ENCODE measurements at regions not wholly inside any gene's neighbourhood (a gene's known extent, or its start where the extent isn't known, plus 50 kb on each side); places are given as distances from the start of the nearest gene placed in this dataset.
A peak's percentile ranks its signal among the peaks of the same experiment; 100 is the strongest.

DNA sequence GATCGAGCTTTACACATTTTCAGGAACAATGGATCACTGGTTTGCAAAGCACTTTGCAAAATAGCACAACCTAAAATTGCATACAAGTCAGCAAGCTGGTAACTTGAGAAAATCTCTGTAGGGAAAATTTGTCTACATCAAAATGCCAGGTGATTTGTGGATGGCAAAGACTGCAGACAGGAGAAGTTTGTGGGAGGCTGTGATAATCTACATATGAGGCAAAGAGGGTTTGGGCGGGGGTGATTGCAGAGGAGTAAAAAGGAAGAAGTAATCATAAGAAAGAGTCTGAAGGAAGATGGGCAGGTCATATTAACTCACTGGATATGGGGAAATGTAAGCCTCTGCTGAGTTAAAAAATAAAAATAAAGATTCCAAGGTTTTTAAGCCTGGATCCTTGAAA lies 166.3 kb upstream of the STXBP5 start:
- no peak for DNase-seq

DNA sequence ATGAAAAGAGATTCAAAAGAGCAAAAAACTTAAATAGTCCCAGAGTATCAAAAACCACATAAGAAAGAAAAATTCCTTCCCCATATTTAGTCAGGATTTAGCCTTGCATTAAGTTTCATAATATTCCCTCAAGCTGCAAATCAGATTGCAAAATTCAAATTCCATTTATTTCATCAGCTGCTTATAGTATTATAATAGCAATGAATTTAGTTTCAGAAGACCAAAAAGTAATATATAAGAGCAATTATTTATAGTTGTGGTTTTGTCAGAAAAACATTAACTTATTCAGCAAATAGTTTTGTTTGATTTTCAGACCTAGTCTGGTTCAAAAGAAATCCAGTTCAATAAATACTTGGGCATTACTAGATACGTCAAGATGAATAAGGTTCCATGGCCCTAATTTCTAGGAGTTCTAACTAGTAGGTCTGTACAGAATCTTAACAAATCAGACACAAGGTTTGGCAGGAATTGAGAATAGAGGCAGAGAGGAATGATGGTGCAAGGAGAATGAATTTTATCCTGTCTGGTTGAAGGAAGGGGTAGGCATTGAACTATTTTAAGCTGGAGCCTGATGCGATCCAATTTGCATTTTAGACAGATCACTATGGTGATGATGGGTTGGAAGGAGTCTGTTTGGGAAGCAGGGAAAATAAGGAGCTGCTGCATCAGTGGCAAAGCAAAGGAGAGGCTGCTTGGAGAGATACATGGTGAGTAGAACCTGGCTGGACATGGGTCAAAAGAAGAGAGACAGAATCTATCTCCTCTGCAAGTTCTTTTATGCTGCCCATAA lies 163.9 kb upstream of the STXBP5 start:
- peak; percentile 91 for DNase-seq

DNA sequence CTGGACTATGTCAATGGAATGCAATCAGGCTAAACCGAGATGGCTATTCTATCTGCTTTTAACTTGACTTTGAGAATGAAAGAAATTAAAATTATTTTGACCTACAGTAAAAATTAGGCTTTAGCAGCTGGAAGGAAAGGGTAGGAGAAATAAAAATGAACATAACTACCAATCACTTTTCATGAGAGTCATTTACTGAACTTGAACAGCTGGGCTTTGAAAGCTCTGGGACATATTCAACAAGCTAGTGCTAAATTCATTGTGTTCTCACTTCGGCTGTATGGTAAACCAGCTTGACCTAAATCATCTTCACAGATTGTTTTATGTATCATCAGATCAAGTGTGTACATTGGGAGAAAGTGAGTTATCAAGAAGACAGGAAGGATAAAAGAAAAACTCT lies 161.5 kb upstream of the STXBP5 start:
- no peak for DNase-seq

DNA sequence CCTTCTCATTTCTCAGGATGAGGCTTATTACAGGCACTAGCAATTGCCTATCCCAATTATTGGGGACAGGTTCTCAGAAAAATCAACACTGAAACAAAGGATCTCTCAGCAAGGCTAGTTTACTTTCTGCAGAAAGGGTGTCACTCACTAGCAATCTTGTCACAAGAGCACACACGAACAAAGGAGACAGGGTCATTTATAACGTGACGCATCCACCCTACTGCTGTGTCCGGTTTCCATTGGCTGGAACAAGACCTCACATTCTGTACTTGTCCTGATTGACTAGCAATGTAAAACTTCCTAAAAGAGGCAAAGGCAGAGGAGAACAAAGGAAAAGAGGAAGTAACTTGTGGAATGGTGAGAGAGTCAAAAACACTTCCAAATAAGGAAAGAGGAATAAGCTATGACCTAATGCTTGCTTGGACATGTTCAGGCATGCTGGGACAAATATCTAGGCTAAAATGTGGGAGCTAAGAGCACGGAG lies 160.2 kb upstream of the STXBP5 start:
- peak; percentile 27 for DNase-seq

DNA sequence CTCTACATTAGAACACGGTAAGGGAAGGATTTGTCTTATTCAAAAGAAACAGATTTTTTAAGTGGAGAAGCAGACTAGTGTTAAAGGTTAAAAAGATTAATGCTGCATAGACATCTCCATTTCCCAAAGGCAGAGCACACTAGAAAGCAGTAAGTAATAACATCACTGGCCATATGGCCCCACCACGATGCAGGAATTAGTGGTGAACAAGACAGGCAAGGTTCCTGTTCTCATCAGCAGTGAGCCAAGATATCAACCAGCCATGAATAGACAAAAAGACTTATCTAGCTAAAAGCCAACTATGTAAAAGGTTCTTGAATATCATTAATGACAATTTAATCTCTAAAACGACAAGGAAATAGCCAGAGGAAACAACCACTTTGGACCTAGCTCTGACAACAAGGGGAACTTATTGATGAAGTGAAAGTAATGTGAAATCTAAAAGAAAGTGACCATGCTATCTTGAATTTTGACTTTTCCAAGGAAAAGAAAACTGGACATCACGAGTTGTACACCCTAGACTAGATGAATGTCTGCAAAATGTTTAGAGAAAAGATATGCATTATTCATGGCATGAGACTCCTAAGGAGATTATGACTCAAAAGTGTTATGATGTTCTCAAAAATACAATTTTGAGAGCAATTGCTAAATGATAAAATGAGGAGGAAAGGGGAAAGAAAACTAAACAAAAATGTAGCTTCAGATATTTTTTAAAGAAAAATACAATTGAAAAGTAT lies 157.9 kb upstream of the STXBP5 start:
- DNase-seq: peak; percentile 5

DNA sequence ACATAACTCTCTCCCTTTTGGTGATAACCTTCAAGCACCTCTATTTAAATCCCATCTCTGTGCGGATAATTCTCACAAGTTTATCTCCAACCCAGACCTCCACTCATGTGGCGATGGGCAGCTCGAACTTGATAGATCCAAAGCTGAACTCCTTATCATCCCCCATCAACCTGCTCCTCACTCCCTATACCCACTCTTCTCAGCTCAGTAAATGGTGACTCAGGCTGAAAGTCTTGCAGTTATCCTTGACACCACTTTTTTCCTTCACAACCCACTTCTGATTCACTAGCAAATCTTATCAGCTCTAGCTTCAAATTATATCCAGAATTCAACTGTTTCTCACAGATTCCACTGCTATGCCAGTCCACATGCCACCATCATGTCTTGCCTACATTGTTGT lies 155.3 kb upstream of the STXBP5 start:
- no peak for DNase-seq

DNA sequence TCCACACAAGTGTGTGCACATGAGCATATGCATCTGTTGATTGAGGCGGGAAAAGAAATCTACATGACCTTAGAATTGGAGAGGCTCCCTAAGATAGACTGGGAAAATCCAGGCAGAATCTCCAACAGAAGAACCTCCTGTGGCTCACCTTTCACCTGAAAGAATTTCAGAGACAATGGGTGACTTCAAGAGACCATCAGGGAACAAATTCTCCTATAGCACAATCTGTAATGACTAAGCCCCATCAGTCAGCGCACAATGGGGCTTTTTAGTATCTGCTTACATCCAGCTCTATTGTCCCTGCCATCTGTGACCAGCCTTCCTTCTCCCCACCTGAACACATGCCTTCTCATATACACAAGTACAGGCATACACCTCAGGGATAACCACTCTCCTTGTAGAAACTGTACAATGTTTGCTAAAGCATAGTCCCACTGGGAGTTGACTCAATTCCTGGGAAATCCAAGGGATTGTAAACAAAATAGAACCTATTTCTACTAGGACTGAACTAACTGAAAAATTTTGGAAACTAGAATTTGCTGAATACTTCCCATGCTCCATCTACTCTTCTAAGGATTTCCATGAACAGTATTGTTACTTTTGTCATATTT lies 150.8 kb upstream of the STXBP5 start:
- DNase-seq: no peak

DNA sequence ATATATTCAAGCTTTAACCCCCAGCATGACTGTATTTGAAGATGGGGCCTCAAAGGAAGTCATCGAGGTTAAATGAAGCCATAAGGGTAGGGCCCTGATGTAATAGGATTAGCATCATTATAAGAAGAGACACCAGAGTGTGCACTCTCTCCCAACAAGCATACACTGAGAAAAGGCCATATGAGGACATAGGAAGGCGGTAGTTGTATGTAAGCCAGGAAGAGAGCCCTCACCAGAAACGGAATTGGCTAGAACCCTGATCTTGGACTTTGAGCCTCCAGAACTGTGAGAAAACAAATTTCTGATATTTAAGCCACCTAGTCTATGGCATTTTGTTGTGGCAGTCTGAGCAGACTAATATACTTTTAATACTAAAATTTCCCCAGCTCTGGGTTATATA lies 150.1 kb upstream of the STXBP5 start:
- no peak for DNase-seq

DNA sequence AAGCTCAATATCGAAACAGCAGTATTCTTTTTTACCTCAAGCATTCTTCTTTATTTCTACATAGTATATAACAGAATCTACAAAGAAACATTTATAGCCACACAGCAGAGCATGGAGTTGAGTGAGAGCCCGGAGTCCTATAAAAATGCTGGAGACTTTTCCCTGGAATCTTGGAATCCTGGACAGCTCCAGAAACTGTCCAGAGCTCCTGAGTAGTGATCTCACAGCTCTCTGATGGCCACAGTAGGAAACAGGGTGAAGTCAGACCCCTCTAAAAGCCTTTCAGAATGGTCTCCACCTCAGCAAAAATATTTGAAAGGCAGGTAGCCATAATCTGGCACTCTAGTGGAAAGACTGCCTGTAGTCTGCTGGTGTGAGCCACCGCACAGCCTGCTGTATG lies 149.3 kb upstream of the STXBP5 start:
- DNase-seq: no peak

DNA sequence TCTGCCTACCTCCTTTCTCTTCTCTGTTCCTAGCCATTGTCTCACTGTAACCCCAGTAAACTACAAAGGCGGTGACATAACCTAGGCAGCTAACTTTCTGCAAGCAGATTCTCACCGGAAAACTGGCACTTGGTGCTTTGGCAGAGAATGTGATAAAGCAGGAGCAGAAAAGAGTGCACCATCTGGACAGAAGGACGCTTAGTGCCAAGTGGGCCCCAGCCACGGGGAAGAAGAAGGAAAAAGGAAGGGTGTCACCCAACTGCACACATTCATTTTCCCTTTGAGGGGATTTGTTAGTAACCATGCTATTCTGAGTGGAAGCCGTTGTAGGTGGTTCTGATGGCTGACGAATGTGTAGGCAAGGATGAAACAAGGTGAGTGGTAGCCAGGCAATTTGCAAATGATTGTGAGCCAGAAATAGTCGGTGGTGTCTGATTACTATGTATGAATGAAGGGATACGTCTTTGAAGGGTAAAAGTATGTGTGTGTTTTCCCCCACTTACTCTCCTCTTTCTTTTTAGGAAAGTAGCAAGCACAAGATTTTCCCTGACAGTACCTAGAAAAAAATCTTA lies 148.3 kb upstream of the STXBP5 start:
- no peak for DNase-seq

DNA sequence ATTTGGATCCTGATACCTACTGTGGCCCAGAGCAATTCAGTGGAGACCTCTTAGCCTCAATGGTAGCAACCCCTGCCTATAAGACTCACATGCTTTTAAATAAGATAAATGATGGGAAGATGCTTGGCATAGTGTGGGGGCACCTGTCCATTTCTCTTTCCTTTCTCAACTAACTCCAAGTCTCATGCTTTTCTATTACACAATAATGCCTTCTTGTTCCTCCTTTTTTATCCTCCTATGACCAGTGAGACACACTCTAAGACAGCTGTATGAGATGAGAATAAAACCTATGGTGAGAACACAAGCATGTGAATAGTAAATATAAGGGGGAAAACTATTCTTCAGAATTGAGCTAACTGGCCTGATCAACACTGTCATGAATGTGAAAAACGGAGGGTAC lies 147.0 kb upstream of the STXBP5 start:
- no peak for DNase-seq

DNA sequence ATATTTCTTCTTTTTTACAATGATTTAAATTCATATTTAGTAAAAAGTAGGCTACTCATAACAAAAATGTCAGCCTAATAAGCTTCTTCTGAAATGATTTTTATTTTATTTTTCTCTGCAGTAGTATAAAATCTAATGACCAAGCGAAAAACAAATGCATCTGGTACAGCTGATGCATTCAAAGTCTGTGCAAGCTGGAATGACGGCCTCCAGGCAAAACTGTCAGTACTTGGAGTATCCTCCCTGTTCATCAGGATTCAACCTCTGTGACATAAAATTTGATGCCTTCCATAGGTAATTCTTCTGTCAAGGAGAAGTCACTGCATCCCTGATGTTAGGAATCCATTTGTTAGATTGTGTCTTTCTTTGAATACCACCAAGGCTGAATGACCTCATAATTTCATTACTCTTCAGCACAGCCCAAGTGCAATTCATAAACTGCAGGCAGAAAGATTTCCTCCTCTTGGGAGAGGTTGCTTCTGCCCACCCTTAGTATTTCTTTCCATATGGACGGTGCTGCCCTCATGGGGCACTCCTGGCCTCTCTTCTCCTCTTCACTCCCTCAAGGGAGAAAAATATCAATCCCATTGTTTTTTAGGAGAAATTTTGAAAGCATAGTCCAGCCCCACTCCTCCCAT lies 146.4 kb upstream of the STXBP5 start:
- DNase-seq: no peak

DNA sequence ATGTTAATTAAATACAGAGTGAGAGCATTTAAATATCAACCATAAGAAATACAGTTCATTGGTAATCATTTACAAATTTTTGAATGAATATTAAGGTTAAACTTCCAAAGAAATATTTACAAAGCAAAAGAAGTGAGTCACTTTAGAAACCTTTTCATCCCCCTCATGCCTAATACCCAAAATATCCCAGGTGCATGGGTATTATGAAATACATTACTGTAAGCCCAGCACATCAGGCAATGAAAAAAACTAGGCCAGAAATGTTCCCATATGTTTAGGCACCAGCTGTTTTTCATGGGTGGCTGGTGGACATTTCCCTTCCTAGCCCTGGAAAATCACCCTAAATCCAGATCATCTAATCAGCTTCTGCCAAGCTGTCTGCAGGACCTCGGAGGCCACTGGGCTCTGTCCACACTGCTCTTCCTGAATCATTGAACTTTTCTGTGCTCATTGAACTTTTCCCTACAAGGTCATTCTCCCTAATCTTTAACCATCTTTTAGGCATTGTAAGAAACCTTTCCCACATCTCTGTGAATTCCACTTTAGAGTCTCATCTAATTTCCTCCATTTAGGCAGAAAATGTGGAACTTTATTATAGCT lies 145.3 kb upstream of the STXBP5 start:
- DNase-seq: no peak

DNA sequence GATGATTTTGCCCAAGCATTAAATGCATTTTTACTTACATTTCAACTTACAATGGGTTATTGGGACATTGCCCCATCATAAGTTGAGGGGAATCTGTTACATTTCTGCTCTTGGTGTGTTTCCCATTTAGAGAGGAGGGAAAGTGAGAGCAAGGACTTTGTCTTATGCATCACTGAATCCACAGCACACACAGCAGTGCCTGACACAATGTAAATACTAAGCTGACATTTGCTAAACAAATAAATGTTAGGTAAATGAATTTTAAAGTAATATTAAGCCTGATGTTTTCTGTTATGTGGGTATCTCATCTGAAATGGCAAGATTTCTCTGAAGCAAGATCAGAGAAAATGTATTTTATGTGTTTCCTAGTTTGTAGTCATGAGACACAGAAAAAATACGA lies 143.6 kb upstream of the STXBP5 start:
- no peak for DNase-seq

DNA sequence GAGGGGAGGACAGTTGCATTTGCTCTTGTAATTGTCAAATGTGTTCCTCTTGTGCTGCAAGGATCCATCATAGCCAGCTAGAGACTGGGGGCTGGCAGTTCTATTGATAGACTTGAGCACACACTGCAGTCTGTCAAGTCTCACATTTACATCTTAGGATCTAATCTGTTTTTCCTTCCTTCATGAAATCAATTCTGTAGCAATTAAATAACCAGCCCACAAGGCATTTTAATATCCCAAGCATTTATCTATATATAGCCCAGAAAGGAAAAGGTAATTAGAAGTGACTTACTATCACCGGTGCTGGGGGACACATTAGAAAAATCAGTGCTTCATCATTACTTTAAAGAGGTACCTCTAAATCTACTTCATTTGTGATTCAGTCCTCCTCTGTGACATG lies 143.0 kb upstream of the STXBP5 start:
- no peak for DNase-seq

DNA sequence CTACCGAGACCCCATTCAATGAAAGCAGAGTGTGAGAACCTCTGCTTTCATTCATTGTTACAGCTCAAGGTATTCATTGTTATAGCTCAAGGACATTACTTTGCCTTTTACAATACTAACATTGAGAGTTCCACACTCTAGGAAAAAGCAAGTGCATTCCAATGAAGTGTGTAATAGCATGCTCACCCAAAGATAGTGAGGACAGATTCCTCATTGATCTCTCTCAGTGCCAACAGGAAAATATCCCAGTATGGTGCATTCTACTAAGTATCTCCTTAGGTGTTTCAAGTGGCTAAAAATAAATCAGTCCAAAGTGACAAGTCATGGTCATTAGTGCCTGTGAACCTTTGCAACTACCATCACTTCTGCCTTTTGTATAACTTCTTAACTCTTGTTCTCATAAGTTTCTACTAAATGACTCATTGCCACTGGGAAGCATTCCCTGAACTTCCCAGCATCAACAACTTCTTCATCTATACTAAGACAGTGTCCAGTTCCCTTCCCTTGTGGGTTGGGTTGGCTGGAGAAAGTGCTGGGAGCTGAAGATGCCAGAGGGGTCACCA lies 140.7 kb upstream of the STXBP5 start:
- peak; percentile 80 for DNase-seq

DNA sequence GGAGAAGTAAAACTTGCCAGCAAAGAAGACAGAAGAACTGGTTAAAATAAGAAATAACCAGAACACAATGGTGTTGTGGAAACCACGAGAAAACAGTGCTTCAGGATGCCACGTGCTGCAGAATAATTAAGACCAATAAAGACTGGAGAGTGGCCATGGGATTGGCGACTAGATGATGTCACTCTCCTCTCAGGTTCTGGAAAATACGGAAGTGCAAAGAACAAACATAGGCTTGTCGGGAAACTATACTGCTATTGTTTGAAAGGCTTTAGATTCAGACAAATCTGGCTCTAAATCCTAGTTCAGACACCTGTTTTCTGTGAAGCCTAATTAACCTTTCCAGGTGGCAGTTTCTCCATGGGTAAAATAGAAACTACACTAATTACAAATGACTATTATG lies 138.4 kb upstream of the STXBP5 start:
- no peak for DNase-seq

DNA sequence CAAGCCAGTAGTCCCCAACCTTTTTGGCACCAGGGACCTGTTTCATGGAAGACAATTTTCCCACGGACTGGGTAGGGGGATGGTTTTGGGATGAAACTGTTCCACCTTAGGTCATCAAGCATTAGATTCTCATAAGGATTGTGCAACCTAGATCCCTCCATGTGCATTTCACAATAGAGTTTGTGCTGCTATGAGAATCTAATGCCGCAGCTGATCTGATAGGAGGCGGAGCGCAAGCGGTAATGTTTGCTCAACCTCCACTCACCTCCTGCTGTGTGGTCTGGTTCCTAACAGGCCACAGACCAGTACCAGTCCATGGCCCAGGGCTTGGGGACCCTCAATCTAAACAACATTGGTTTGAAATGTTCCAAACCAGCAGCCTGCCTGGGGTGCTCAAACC lies 137.0 kb upstream of the STXBP5 start:
- DNase-seq: no peak

DNA sequence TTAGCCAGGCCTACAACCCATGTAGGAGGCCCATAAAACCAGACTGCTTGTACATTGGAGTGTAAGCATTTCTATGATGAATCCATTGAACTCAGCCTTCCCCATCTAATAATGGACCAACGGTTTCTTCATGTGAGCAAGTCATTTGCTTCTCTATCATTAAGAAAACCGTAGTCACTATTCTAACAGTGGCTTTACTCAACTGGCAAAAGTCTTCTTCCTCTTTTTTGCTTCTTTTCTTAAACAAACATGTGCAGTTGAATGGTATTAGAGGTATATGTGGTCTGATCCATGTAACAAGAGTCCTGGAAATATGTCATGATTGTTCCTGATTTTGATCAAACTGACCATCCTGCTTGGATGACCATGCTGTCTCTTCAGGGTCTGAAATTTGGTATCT lies 132.4 kb upstream of the STXBP5 start:
- no peak for DNase-seq

DNA sequence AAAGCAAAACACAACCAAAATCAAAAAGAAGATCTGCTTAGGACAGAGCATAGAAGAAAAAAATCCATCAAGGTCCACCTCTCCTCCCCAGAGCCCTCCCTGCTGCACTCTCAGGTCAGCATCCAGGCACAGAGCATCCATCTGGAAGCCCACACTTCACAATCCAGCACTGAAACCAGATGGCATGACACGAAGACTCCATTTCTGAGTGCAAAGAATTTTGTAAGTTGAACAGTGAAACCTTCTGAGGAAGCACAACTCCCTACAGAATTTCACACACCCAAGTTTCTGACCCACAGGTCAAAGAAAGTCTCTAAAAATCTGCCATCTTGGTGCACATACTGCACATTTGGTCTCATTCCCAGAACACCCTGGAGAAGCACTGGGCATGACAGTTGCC lies 128.8 kb upstream of the STXBP5 start:
- DNase-seq: no peak

DNA sequence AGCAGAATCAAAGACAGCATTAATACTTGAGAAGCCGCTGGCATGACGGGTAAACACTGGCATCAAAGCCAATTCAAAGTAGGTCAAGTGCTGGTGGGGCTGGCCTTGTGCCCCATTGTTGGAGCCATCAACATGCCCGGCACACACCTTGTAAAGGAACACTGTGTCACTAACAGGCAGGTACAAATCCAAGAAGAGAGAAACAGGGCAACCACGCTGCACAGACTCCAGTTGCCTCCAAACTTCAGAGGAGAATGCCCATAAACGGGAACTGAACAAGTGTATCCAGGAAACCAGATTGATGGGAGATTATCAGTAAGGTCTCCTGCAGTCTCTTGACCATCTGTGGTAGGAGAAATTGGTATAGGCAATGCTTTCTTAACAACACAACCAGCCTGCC lies 127.0 kb upstream of the STXBP5 start:
- DNase-seq: no peak

DNA sequence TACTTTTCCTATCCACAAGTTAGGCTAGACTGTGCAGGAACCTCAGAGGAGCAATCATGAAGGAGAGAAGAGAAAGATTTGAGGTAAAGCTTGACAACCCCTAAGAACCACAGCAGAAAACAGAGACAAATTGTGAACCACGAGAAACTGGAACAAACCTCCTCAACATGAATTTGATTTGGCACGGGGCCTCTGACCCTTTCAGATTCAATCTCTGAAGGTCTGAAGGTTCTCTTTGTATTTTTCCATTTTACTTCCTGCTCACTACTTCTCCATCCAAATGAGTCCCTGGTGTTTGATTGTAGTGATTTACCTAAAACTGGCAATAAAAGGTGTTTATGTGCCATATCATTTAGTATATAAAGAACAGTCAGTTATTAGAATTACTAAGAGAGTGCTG lies 126.1 kb upstream of the STXBP5 start:
- no peak for DNase-seq
